Hematopoietic multipotent progenitor cell treated with erythropoietin and hydrocortisone succinate and interleukin-3 and kit ligand, for 8 days (in vitro differentiated cells): ENCODE measurements at regions not wholly inside any gene's neighbourhood (a gene's known extent, or its start where the extent isn't known, plus 50 kb on each side); places are given as distances from the start of the nearest gene placed in this dataset.
"Not testable (repeated sequence)": the region's sequence is repeated elsewhere in the genome, so short reads cannot be mapped to it uniquely, and the experiment has no call there.

Experiments used
- DNase-seq: peaks from one replicate; pipeline ENCODE4 v3.0.0-alpha.2; 2015

DNA sequence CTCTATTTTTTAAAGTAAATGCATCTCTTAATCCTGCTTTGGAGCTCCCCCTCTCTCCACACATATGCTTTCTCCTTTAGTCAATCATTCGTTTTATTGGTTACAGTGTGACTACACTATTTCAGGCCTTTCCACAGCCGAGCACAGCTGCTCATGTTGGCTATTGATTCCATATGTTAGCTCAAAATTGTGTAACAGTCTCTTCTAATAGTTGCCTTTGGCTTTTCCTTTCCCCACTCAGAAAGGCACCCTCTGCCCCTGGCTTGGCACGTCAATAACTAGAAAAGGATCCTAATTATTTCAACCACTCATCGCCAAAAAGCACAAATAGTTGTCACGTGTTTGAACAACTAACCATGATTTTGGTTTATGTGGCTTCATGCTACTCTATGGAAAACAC, 410.3 kb upstream of the SLC35B3 start:
- DNase-seq: no peak

DNA sequence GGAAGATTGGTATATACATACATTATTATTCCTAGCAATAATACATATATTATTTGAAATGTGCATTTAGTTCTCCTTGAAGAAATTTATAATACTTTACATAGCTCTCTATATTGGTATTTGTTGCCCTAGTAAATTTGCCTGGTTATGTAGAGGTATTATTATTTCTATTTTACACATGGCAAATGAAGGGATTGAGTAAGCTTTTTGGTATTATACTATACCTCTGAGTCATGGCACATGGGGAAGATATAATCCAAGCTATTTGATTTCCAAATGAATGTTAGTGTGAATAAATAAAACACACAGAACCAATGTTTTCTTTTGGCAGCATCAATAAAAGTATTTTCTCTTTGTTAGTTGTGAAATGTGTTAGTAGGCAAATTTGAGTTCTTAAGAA, 409.6 kb upstream of the SLC35B3 start:
- DNase-seq: no peak

DNA sequence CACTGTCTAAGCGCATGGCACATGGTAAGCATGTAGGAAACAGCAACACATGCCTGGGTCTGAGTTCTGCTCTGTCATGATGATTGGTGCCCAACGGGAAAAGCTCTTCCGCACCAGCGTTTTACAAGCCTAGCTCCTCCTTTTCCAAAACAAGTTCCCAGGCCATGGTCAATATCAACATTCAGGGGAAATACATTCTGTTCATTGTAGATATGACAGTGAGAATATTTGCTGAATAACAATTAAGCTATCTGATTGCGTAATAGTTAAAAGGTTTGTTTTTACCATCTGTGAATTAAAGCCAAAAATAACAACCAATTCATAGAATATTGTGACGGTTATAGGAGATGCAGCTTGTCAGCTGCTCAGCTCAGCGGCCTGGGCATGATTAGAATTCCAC, 404.3 kb upstream of the SLC35B3 start:
- DNase-seq: no peak

DNA sequence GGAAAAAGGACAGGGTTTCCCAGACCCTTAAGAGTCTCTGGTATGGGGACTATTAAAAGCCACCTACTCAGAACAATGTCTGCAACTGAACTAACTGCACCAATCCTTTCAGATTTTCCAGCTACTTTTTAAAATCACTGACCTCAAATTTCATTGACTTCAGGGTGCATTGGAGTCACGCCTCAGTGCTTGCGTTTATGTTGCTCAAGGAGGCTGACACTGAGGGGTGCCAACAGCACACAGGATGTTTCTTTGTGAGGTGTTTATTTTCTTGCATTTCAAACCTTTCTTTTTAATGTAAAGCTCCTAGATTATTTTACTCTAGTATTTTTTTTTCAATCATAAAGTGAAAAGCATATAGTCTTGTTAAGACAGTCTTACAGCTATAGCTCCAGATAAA, 402.0 kb upstream of the SLC35B3 start:
- DNase-seq: no peak

DNA sequence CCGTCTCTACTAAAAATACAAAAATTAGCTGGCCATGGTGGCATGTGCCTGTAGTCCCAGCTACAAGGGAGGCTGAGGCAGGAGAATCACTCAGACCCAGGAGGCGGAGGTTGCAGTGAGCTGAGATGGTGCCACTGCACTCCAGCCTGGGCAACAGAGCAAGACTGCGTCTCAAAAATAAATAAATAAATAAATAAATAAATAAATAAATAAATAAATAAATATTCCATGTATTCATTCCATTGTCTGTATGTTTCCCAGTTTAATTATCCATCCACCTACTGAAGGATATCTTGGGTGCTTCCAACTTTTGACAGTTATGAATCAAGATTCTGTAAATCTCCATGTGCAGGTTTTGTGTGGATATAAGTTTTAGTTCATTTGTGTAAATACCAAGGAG, 397.4 kb upstream of the SLC35B3 start:
- DNase-seq: not testable (repeated sequence)

DNA sequence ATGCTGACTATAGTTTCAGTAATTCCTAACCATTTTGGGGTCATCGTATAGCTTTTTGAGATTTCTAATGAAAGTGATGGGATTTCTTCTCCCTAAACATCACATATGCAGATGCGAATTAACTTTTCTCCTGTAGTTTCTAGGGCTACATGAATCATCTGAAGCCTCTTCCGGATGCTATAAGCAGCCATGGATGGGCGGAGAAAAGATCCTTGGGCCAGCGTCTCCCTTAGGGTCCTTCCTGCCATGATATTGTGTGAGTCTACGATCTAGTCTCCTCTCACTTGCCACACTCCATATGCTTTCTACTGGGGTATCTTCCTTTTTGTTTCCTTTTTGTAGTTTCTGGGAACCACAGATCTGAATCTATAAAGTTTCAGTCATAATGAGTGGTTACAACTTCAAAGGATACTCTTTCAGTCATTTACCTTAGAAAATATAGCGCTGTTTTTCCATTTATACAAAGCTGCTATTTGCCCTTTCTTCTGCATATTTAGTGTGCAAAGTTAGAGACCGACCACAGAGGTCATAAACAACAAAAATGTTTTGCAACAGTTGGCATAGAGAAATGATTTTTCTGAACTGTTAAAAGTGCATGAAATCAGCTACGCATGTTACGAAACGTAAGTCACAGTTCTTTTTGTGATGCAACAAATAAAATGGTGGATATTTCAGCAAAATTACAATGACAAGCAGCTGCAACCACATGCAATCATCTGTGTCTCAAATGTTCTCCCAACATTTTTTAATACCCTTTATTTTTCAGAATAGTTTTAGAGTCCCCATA, 396.2 kb upstream of the SLC35B3 start:
- no peak for DNase-seq

DNA sequence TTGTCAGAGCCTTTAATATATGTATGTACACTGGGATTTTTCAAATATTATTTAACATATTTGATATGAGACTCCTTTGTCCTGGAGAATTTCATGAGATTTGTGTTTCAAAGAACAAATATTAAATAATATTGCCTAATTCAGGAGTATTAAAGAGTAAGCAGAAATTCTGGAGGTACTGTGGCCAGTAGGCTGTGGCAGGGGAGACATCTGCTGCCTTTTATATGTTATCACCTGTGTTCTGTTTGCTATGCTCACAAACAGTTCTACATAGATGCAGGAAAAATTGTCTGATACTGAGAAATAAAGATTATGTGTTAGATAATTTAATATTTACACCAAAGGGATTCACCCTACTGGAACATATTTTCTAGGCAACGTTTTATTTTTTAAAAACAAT, 395.4 kb upstream of the SLC35B3 start:
- DNase-seq: no peak

DNA sequence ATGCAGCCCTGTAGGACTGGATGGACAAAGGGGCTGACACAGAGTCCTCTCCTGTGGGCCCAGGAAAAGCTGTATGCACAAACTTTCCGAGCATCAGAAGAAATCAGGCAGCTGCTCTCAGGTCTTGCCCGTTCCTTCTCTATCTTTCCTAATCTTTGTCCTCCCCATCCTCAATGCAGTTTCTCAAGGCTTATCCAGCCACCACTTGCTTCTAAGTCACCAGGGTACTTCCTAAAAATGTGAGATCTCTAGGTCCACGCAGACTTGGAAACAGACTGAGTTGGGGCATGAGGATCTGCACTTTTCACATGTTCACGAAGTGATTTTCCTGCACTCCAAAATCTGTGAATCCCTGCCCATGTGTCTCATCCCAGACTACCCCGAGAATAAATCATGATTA, 394.5 kb upstream of the SLC35B3 start:
- no peak for DNase-seq

DNA sequence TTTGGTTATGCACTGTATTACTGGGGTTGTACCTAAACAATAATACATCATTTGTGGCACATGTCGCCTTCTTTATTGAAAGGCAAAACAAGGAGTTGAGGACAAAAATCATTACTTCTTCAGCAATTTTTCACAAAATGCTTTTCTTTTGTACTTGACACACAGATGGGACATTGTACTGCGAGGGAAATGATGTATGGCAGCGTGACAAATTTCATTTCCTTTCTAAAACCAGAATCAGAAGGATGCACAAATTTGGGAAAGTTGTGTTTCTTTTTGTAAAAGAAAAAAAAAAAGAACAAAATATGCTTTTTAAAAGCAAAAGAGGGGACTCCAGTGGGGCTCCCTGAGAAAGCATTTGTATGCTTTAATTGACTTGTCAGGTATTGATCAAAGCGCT, 394.0 kb upstream of the SLC35B3 start:
- no peak for DNase-seq

DNA sequence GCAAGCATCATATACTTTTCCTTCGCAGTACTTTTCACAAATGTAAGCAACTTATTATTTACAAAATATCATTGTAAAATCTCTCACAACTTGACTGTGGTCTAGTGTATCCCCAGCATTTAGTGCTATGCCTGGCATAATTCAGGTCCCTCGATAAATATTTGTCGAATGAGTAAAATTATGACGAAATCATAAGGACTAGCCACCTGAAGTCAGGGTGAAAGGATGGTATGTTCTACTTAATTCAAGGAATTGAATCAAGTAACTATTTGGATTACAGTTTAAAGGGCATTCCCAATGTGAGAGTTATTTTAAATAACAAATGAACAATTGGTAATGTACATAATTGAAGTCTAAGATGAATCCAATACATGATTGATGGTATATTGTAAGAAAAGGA, 393.0 kb upstream of the SLC35B3 start:
- DNase-seq: no peak

DNA sequence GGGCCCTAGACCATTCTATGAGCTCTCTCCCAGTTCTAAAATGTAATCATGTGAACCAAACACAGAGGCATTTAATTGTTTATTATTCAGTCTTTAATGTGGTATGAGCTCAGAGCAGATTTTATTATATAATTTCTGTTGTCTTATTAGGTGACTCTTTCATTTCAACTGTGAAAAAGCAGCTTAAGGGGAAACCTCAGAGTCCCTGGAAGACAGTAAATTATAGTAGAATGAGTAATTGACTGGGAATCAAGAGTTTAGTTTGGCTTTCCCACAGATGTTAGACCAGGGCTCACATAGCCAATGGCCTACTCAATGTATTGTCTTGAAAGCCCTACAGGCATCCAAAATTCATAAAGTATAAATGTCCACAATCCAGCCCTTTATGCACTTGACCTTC, 390.4 kb upstream of the SLC35B3 start:
- DNase-seq: no peak

DNA sequence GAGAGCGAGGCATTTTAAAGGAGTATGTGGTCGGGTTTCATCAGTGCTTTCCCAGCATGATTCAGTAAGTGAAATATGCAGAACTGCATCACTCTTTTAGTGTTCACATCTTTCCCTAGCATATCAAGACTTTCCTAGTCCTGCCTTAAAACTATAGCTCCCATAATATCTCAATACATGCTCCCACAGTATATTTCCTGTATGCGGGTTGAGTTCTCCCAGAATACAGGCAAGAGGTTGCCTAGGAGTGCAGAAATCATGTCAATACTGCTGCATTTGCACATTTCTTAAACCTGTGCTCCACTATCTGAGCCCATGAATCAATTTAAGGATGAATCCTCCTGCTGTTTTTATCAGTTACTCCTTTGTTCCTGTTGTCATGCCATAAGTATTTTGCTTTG, 386.6 kb upstream of the SLC35B3 start:
- DNase-seq: no peak

DNA sequence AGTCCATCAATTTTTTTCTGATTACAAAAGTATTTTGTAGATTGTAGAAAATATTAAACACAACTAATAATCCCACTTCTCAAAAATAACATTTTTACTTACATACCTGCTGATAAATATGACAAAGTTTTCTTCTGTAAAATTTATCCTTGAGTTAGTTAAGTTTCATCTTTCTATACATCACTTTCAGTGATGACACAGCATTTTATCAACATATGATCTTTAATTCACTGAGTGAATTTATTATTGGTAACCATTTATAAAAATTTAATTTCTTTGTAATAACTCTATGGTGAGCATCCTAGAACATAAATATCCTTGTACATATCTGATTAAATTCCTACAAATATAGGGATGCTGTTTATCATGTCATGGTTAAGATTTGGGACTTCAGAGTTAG, 385.0 kb upstream of the SLC35B3 start:
- DNase-seq: no peak

DNA sequence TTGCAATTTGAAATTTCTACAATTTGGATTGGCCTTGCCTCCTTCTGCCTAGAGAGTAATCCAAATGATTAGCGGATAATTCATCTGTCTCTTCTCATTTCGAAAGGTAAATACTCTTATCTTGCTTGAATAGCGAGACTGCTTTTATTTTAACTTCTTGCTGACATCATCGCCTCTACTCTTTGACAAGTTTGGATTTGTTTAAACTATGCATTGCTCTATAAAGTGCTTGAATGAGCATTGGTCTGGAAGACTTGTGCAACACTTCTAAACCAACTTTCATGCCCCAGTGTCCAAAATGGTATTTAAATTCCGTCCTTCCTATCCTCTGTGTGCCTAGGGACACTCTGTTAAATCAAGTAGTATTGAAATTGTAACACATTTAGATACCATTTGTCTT, 384.1 kb upstream of the SLC35B3 start:
- DNase-seq: no peak

DNA sequence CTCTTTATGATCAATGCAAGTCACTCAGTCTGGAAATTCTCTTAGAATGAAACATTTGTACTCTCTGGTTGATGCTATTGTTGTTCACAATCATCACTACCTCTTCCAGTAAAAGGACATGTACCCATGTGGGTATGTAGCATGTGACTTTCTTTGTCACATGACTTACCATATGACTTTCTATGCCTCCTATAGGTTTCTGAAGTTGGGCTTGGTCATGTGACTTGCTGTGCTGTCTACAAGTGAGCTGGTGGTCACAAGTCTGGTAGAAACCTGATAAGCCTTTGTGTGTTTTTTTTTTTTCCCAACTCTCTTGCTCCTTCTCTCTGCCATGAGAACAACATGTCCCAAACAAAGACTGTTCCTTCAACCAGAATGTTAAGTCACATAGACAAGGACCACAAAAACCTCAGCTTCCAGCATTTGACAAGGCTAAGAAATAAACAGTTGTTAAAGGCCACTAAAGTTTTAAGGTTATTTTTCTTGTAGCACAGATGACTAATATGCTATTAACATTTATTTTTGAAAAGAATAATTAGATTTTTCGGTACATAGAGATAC, 379.2 kb upstream of the SLC35B3 start:
- DNase-seq: no peak

DNA sequence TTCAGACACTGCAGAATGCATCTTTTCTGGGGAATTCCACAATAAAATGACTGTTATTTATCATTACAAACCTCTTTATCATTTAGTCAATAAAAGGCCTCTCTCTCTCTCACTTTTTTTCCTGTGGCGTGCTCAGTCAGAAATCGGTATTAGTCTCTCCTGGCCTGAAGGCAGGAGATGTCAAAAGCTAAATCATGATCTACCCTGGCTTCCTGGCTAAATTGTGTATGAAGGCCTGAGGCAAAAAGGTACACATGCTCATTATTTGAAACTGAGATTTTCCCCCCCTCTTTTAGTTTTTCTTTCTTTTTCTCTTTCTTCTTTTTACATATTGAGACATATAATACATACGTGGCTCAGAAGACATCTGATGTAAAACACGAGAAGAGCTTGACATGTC, 375.0 kb upstream of the SLC35B3 start:
- no peak for DNase-seq

DNA sequence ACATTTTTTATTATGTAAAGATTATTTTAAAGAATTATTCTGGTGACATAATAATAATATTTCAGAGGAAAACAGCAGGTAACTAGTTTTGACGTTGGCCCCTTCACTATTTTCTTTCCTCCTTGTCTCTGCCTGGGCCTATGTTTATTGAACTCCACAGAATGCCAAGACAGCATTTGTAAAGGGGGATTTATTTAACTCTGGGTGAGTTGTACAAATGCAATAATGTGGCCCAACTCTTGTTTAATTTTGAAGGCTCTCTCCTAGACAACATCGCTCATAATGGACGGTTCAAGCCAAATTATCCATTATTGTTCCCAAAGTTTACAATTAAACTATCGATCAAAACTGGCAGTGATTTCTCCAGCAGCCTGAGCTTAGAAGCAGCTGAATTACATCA, 374.3 kb upstream of the SLC35B3 start:
- DNase-seq: no peak

DNA sequence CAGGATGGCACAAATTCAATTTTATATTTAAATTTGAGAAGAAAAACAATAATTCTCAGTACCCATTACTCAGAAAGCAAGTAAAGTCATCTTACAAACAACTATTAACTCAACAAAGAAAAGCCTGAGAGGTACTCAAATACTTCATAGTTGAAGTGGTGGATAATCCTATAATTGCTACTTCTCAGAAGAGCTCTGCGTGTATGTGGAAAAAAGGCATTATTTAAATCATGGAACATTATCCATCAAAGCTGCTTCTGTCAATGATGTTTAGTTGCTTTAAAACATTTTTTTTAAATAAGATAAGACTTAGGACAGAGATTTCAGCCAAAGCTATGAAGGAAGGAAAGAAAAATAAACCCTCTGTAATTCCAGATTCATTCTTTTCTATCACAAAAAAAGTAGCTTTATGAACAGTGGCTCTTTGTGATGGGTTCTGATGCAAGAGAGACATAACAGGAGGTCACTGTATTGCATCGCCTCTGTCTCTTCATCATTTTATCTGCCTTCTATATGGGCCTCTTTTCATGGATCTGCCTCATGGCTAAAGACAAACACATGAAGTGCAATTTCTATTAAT, 367.9 kb upstream of the SLC35B3 start:
- DNase-seq: no peak

DNA sequence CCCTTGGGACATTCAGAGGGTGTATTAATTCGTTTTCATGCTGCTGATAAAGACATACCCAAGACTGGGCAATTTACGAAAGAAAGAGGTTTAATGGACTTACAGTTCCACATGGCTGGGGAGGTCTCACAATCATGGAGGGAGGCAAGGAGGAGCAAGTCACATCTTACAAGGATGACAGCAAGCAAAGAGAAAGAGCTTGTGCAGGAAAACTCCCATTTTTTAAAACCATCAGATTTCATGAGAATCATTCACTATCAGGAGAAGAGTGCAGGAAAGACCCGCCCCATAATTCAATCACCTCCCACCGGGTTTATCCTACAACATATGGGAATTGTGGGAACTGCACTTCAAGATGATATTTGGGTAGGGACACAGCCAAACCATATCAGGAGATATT, 367.1 kb upstream of the SLC35B3 start:
- DNase-seq: not testable (repeated sequence)

DNA sequence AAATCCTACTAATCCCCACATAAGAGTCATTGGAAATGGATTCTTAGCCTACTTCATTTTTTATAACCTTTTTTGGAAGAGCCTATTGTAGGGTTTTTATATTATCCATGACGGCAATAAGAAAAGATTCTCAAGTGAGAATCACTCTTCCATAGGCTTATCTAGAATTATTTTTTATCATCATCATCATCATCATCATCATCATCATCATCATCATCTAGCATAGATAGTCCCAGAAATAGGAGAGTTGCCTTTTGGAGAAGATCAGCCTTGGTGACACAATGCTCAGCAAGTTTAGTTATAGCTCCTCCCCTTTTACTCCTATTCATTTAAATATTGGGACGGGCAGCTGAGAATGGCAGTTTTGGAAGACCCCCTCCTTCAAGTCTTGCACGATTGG, 359.1 kb upstream of the SLC35B3 start:
- no peak for DNase-seq

DNA sequence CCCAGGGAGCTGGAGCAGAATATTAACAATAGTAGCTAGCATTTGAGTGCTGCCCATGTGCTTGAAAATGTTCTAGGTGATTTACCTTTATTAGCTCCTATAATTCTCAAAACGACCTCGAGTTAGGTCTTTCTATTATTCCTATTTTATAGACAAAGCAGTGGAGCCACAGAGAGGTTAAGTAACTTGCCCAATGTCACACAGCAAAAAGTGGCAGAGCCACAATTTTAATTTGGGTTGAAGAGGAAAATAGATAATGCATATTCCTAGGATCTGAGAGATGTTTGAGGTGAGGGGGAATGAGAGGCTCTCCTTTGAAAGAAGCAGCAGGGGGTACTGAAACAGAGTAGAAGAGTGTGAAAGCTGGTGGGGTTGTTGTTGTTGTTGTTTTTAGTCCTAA, 354.5 kb upstream of the SLC35B3 start:
- no peak for DNase-seq

DNA sequence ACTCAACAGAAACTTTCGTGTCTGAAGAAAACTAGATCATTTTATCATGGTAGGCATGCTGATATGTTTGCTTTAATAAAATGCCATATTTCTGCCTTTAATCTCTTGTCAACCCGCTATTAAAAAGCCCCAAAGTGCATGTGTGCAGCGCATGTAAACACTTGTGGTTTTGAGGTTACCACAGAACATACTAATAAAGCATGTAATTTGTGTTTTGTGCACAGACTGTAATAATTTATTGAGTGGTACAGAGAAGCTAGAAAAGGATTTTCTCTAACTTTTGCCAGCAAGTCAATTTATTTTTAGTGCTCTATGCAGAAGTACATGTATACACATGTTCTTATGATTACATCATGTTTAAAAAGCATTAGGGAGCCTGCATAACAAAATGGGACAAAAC, 349.9 kb upstream of the SLC35B3 start:
- no peak for DNase-seq

DNA sequence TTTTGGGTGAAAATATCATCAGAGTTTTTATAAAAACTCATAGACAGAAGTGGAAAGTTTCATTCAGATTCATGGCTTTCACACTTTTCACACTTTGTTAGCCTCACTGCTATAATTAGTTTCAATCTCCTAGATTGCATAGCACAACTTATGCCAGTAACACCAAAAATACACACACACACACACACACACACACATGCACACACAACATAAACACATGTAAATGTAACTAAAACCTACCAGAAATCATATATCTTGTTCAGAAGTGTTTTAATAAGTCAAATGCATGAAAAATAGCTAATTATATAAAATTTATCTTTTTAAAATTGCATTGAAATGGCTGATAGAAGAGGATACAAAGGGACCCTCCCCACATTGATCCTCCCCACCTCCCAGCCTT, 347.8 kb upstream of the SLC35B3 start:
- DNase-seq: no peak

DNA sequence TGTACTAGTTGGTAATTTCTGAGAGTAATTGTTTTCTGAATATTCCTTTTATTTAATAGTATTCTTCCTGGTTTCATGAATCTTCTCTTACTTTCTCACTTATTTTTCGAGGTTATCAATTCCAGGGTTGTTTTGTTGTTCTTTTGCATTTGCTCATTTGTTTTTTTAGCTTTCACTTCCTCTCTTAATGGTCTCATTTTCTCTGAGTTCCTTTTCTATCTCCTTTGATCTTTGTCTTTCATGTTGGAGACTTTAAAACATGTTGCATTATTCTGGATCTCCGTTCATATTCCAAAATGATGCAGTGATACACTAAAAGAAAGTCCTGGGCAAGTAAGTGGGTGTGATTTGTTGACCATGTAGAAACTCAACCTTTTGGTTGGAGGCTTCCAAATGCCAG, 345.3 kb upstream of the SLC35B3 start:
- no peak for DNase-seq

DNA sequence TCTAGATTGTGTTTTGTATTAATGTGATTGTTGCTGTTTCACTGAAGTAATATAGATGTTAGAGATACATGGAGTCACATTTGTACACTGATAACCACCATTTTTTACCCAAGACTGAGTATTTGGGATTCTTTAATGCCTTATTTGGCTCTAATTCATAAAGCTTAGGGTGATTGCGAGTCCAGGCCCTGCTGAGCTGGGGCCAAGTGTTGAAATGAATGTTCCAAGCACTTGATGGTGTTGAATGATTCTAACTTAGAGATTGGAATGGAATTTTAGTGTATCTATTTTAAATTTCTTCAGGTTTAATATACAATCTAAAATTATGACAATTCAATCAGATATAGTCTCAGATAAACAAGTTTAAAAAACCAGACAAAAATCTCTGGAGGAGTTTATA, 329.4 kb upstream of the SLC35B3 start:
- no peak for DNase-seq
